Erythroblast (primary cell): ENCODE measurements at regions not wholly inside any gene's neighbourhood (a gene's known extent, or its start where the extent isn't known, plus 50 kb on each side); places are given as distances from the start of the nearest gene placed in this dataset.

Experiments used
- GATA1 ChIP-seq: IDR thresholded peaks from 2 replicates; pipeline ENCODE4 v1.6.1; 2011; ENCODE audit warnings: low read depth, mild to moderate bottlenecking, control low read depth, low read length, moderate library complexity
- POLR2A ChIP-seq: IDR thresholded peaks from 2 replicates; pipeline ENCODE4 v1.6.1; 2011; ENCODE audit warnings: mild to moderate bottlenecking, low read length

DNA sequence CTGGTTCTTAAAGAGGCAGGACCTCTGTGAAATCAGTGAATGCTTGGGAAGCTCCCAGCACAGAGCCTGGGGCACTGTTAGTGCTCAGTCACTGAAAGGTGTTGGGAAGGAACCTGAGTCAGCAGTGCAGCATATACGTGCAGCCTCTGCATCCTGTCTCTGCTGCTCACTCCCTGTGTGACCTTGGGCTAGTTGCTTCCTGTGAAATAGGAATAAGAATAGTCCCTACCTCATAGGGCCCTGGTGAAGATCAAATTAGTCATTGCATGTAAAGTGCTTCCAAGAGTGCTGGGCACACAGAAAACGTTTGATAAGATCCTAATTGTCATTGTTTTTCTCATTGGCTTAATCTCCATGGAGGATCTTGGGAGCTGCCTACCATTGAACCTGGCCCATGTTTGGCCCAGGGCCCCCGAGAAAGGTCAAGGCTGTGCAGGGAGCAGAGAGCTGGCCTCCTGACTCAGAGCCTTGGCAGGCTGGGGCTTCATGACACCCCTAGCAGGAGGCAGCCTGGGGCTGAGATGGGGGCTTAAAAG is 73.3 kb upstream of the COL13A1 start:
- TF ChIP-seq POLR2A (no peak), GATA1 (no peak)
